ENCODE measurements at regions not wholly inside any gene's neighbourhood (a gene's known extent, or its start where the extent isn't known, plus 50 kb on each side); places are given as distances from the start of the nearest gene placed in this dataset.

DNA sequence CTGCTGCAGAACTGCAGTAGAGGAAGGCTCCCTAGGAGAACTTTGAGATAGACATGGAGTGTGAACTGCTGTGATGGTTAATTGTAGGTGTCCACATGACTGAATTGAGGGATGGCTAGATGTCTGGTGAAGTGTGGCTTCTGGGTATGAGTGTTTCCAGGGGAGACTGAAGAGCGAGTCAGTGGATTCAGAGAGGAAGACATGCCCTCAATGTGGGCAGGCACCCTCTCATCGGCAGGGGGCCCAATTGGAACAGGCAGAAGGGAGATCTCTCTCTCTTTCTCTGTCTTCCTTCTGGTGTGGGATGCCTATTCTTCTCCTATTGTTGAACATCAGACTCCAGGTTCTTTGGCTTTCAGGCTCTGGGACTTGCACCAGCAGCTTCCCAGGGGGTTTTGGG lies 304.7 kb upstream of the GATB start:
- Histone ChIP-seq H3K27ac (peak overlapping the region in 2 of 10 donors; percentile 1 to 49), H3K4me1 (peaks cover 0 to 16% (median 0%) of the 10 kb centered on the region in 9 donors), H3K9me3 (no peaks in the 10 kb centered on the region), H3K4me3 (no peak overlapping the region), H3K36me3 (no peaks in the 10 kb centered on the region), H3K27me3 (no peaks in the 10 kb centered on the region)
- intact Hi-C loops (cut with DNase I), result no loop called here
- TF ChIP-seq, protein P1, sequence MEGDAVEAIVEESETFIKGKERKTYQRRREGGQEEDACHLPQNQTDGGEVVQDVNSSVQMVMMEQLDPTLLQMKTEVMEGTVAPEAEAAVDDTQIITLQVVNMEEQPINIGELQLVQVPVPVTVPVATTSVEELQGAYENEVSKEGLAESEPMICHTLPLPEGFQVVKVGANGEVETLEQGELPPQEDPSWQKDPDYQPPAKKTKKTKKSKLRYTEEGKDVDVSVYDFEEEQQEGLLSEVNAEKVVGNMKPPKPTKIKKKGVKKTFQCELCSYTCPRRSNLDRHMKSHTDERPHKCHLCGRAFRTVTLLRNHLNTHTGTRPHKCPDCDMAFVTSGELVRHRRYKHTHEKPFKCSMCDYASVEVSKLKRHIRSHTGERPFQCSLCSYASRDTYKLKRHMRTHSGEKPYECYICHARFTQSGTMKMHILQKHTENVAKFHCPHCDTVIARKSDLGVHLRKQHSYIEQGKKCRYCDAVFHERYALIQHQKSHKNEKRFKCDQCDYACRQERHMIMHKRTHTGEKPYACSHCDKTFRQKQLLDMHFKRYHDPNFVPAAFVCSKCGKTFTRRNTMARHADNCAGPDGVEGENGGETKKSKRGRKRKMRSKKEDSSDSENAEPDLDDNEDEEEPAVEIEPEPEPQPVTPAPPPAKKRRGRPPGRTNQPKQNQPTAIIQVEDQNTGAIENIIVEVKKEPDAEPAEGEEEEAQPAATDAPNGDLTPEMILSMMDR (IDR thresholded peaks at IDR 0.05), result no peak
- no peak for ATAC-seq
- no peak for DNase-seq
- WGBS, 2 donors, result 89% methylated on average over 2 of the region's 2 CpGs

DNA sequence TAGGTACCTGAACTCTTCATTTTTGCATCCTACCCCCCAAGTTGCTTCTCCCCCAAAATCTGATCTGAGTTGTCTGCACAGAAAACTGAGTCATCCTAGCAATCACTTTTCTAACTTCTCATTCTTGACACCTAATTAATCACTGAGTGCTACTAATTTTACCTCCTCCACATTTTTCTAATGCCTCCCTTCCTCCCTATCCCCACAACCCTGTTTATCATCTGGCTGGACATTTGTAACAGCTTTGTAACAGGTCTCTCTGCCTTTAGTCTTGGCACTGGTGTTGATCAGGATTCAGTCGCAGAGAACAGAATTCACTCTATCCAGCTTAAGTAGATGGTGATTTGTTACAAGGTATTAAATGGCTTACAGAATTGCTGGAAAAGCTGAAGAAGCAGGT lies 303.9 kb upstream of the GATB start:
- Histone ChIP-seq H3K4me3 (no peak overlapping the region), H3K4me1 (peaks cover 0 to 16% (median 0%) of the 10 kb centered on the region in 9 donors), H3K36me3 (no peaks in the 10 kb centered on the region), H3K27ac (peak overlapping the region in 4 of 10 donors; percentile 1 to 49 (median 13)), H3K9me3 (no peaks in the 10 kb centered on the region), H3K27me3 (no peaks in the 10 kb centered on the region)
- ATAC-seq (peak in 6 of 8 donors; percentile 14 to 63 (median 49)), DNase-seq (no peak)
- intact Hi-C loops (cut with DNase I), result no loop called here
- 38 to 57% methylated on average over 1 of the region's 1 CpG for WGBS, 2 donors
- TF ChIP-seq, protein P1 (IDR thresholded peaks at IDR 0.05), result no peak

DNA sequence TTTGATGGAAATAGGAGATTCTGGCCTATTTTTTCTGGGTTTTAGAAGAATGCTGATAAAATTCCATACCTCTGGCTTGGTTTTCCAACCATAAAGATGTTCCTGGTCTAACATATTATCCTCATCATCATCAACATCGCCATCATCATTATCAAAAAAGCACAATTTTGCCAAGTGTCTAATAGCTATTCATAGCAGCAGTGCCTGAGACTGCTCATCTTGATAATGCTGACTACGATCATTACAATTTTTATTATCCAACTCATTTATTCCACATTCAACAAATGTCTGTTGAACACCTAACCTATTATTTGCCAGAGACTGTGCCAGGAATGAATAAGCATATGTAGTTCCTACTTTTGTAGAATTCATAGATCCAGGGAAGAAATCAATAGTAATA lies 303.5 kb upstream of the GATB start:
- H3K27ac ChIP-seq, result peak overlapping the region in 3 of 10 donors; percentile 12 to 49 (median 17)
- WGBS, 2 donors, result 66 to 76% methylated on average over 2 of the region's 2 CpGs
- no peak for ATAC-seq
- no peaks in the 10 kb centered on the region for H3K27me3 ChIP-seq
- DNase-seq, result no peak
- intact Hi-C loops (cut with DNase I), result no loop called here
- H3K4me1 ChIP-seq, result peaks cover 0 to 16% (median 0%) of the 10 kb centered on the region in 9 donors
- TF ChIP-seq, protein P1 (IDR thresholded peaks at IDR 0.05), result no peak
- H3K4me3 ChIP-seq, result no peak overlapping the region
- no peaks in the 10 kb centered on the region for H3K9me3 ChIP-seq
- no peaks in the 10 kb centered on the region for H3K36me3 ChIP-seq

DNA sequence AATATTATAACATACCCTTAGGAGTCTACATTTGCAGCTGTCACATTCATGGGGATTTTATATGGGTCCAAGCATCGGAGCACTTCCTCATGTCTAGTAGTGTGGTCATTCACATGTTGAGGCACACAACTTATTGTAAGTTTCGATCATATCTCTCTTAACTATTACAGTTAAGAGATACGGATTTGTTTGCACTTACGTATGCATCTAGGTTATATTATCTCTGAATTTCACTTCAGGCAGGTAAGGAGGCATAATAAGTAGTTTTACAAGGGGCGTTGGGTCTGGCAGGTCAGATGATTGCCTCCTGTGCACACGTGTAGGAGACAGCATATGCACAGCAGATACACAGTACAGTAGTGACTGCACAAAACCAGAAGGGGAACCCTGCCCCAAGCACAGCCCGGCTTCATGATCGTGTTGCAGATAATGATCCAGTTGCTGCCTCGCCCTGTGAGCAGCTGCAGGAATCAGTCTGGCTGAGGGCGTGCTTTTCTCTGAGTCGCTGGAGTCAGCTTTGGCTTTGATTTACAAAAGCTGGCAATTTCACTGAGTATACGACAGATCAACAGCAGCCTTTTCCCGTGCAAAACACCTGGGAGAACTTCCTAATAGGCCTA lies 302.9 kb upstream of the GATB start:
- 59 to 63% methylated on average over 13 of the region's 13 CpGs for WGBS, 2 donors
- ATAC-seq, result peak in 2 of 8 donors; percentile 35 to 42
- no peaks in the 10 kb centered on the region for H3K36me3 ChIP-seq
- no peak for DNase-seq
- no peak overlapping the region for H3K4me3 ChIP-seq
- peak overlapping the region in 1 of 10 donors; percentile 12 for H3K27ac ChIP-seq
- no peaks in the 10 kb centered on the region for H3K9me3 ChIP-seq
- intact Hi-C loops (cut with DNase I), result no loop called here
- H3K4me1 ChIP-seq, result peaks cover 0 to 16% (median 0%) of the 10 kb centered on the region in 9 donors
- TF ChIP-seq, protein P1 (IDR thresholded peaks at IDR 0.05), result peak in 1 of 9 donors; percentile 10
- H3K27me3 ChIP-seq, result no peaks in the 10 kb centered on the region

Data from heart right ventricle (tissue), 16 donors.